Urinary bladder (tissue), 3 donors: ENCODE measurements at regions not wholly inside any gene's neighbourhood (a gene's known extent, or its start where the extent isn't known, plus 50 kb on each side); places are given as distances from the start of the nearest gene placed in this dataset.

Source experiments
- DNase-seq: peaks from one replicate; pipeline ENCODE4 v3.0.0-alpha.2; 2015; ENCODE audit errors: extremely low spot score
- H3K27ac ChIP-seq: one replicate; pipeline ENCODE4 v1.5.1; 2013; ENCODE audit warnings: low read depth, mild to moderate bottlenecking, moderate library complexity
- H3K36me3 ChIP-seq: one replicate; pipeline ENCODE4 v1.6.1; 2013; ENCODE audit warnings: mild to moderate bottlenecking, moderate library complexity; ENCODE audit not compliant: insufficient read depth
- H3K4me1 ChIP-seq: one replicate; pipeline ENCODE4 v1.6.1; 2013; ENCODE audit warnings: mild to moderate bottlenecking, moderate library complexity; ENCODE audit not compliant: insufficient read depth
- H3K4me3 ChIP-seq: one replicate; pipeline ENCODE4 v1.5.1; 2013; ENCODE audit warnings: low read depth, low read length
- WGBS: extraction: QIAGEN DNeasy Blood & Tissue Kit; methylation state at CpG from one replicate; pipeline ENCODE4 v1.1.7; 2013; 5-methylcytosine and 5-hydroxymethylcytosine counted together
- donor health status: healthy with polysubstance abuse.
- donor health status: healthy.

- H3K4me3 ChIP-seq: no peak overlapping the region
- WGBS: 82% methylated on average over 7 of the region's 7 CpGs
- H3K27ac ChIP-seq: no peak overlapping the region
- no peaks in the 10 kb centered on the region for H3K36me3 ChIP-seq
- no peak for DNase-seq
- no peaks in the 10 kb centered on the region for H3K4me1 ChIP-seq
Measured at GRCh38 chr11:133715602-133716001, 129.7 kb downstream of the SPATA19 start.

- Histone ChIP-seq H3K27ac (no peak overlapping the region), H3K36me3 (no peaks in the 10 kb centered on the region), H3K4me1 (no peaks in the 10 kb centered on the region), H3K4me3 (no peak overlapping the region)
- 61% methylated on average over 16 of the region's 16 CpGs for WGBS
- DNase-seq: no peak
Measured at GRCh38 chr11:133714471-133715375, 130.6 kb downstream of the SPATA19 start.

GRCh38 chr11:133713844-133714243 is 131.5 kb downstream of the SPATA19 start:
- 93% methylated on average over 10 of the region's 10 CpGs for WGBS
- no peak overlapping the region for H3K4me3 ChIP-seq
- DNase-seq: no peak
- no peak overlapping the region for H3K27ac ChIP-seq
- no peaks in the 10 kb centered on the region for H3K36me3 ChIP-seq
- H3K4me1 ChIP-seq: no peaks in the 10 kb centered on the region

GRCh38 chr11:133713406-133713805 is 131.9 kb downstream of the SPATA19 start:
- no peak for DNase-seq
- no peak overlapping the region for H3K4me3 ChIP-seq
- no peaks in the 10 kb centered on the region for H3K4me1 ChIP-seq
- H3K27ac ChIP-seq: no peak overlapping the region
- WGBS: 86% methylated on average over 3 of the region's 3 CpGs
- no peaks in the 10 kb centered on the region for H3K36me3 ChIP-seq

- H3K36me3 ChIP-seq: no peaks in the 10 kb centered on the region
- WGBS: 3% methylated on average over 4 of the region's 4 CpGs
- H3K4me3 ChIP-seq: no peak overlapping the region
- H3K4me1 ChIP-seq: no peaks in the 10 kb centered on the region
- DNase-seq: peak; percentile 17
- no peak overlapping the region for H3K27ac ChIP-seq
Measured at GRCh38 chr11:133712051-133712560, 133.2 kb downstream of the SPATA19 start.

- H3K36me3 ChIP-seq: no peaks in the 10 kb centered on the region
- H3K4me3 ChIP-seq: no peak overlapping the region
- no peaks in the 10 kb centered on the region for H3K4me1 ChIP-seq
- H3K27ac ChIP-seq: no peak overlapping the region
- DNase-seq: no peak
- WGBS: 17% methylated on average over 4 of the region's 4 CpGs
Measured at GRCh38 chr11:133711545-133711944, 133.8 kb downstream of the SPATA19 start.

- H3K27ac ChIP-seq: no peak overlapping the region
Measured at GRCh38 chr11:133710681-133711240, 134.6 kb downstream of the SPATA19 start.

GRCh38 chr11:133710241-133710640 is 135.1 kb downstream of the SPATA19 start:
- Histone ChIP-seq H3K4me3 (no peak overlapping the region), H3K4me1 (no peaks in the 10 kb centered on the region), H3K27ac (no peak overlapping the region), H3K36me3 (no peaks in the 10 kb centered on the region)
- no peak for DNase-seq
- 95% methylated on average over 3 of the region's 3 CpGs for WGBS

More at GRCh38 chr11:133710681-133711240, 134.6 kb downstream of the SPATA19 start:
- WGBS: 81% methylated on average over 4 of the region's 4 CpGs
- no peak for DNase-seq
- H3K36me3 ChIP-seq: no peaks in the 10 kb centered on the region
- H3K4me3 ChIP-seq: no peak overlapping the region
- H3K4me1 ChIP-seq: no peaks in the 10 kb centered on the region

- no peaks in the 10 kb centered on the region for H3K36me3 ChIP-seq
- no peak overlapping the region for H3K27ac ChIP-seq
- no peak overlapping the region for H3K4me3 ChIP-seq
- no peak for DNase-seq
- WGBS: 89% methylated on average over 5 of the region's 5 CpGs
- H3K4me1 ChIP-seq: no peaks in the 10 kb centered on the region
Measured at GRCh38 chr11:133708547-133709051, 136.7 kb downstream of the SPATA19 start.

- Histone ChIP-seq H3K4me3 (no peak overlapping the region), H3K4me1 (no peaks in the 10 kb centered on the region), H3K27ac (no peak overlapping the region), H3K36me3 (no peaks in the 10 kb centered on the region)
- no peak for DNase-seq
Measured at GRCh38 chr11:133706925-133707794, 138.2 kb downstream of the SPATA19 start.

GRCh38 chr11:133705873-133706272 is 139.4 kb downstream of the SPATA19 start:
- no peak for DNase-seq
- WGBS: 95% methylated on average over 3 of the region's 3 CpGs
- no peak overlapping the region for H3K27ac ChIP-seq
- H3K4me1 ChIP-seq: no peaks in the 10 kb centered on the region
- no peaks in the 10 kb centered on the region for H3K36me3 ChIP-seq
- H3K4me3 ChIP-seq: no peak overlapping the region

- 65% methylated on average over 8 of the region's 8 CpGs for WGBS
Measured at GRCh38 chr11:133705074-133705648, 140.2 kb downstream of the SPATA19 start.

GRCh38 chr11:133699071-133699470 is 146.2 kb downstream of the SPATA19 start:
- no peak for DNase-seq
- H3K4me1 ChIP-seq: no peaks in the 10 kb centered on the region
- WGBS: 88% methylated on average over 5 of the region's 5 CpGs
- H3K27ac ChIP-seq: no peak overlapping the region
- H3K36me3 ChIP-seq: no peaks in the 10 kb centered on the region
- H3K4me3 ChIP-seq: no peak overlapping the region

More at GRCh38 chr11:133705074-133705648, 140.2 kb downstream of the SPATA19 start:
- Histone ChIP-seq H3K36me3 (no peaks in the 10 kb centered on the region), H3K27ac (no peak overlapping the region), H3K4me1 (no peaks in the 10 kb centered on the region), H3K4me3 (no peak overlapping the region)
- DNase-seq: no peak
